ENCODE measurements at regions not wholly inside any gene's neighbourhood (a gene's known extent, or its start where the extent isn't known, plus 50 kb on each side); places are given as distances from the start of the nearest gene placed in this dataset.

GRCh38 chrX:39935411-39936064 lies 162.2 kb downstream of the BCOR start:
- intact Hi-C loops (cut with DNase I): no loop called here
- DNase-seq: no peak

- DNase-seq: no peak
- intact Hi-C loops (cut with DNase I): no loop called here
These were observed 160.6 kb downstream of the BCOR start for GRCh38 chrX:39936886-39937770.

DNA sequence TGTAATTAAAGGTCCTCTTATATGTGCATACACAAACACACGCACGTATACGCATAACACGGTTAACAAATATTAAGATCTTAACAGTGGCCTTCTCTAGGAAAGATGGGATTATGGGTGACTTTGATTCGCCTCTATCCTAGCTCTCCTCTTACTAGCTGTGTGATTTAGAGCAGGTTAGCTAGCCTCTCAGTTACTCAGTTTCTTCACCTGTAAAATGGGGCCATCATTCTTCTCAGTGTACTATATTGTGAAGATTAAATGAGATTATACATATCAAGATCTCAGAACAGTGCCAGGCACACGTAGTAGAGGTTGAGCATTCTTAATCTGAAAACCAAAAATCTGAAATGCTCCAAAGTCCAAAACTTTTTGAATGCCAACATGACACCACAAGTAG lies 159.3 kb downstream of the BCOR start:
- DNase-seq: no peak

DNA sequence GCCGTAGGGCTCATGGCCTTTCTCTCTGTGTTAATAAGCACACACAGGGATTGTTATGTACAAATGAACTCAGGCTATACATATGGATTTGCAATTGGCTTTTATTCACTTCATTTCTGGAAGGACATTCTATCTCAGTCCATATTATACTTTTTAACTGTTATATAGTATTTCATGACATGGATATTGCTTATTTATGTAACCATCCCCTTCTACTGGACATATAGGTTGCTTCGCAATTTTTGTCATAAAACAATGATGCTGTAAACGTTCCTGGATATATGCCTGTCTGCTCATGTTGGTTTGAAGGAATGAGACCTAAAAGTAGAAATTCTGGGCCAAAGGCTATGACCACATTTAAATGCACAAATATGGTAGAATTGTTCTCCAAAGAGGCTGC lies 158.1 kb downstream of the BCOR start:
- intact Hi-C loops (cut with DNase I): no loop called here
- no peak for DNase-seq

More for the DNA sequence above, 159.3 kb downstream of the BCOR start:
- intact Hi-C loops (cut with DNase I): no loop called here

DNA sequence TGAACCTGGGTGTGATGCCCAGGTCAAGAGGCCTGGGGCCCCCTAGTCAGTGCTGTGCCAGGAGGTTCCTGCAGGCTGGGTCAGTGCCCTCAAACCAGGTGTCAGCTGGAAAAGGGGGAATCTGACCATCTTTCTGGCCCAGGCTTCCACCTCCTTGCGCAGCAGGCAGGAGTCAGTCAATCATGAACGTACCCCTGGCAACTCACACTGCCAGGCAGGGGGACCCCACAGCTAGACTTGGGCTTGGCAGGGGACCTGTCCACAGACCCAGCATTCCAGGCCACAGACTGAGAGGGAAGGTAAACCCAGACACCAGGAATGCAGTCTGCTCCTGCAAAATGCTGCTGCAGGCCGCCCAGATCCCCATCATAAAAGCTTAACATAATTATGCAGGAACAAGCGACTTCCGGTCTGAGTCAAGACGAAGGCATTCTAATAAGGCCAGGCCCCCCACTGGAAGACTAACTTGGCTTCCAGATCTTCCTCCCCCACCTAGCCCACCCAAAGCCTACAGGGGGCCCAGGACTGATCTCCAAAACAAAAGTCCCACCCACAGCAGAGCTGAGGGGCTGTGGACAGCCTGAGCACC lies 156.3 kb downstream of the BCOR start:
- intact Hi-C loops (cut with DNase I): no loop called here
- no peak for DNase-seq

DNA sequence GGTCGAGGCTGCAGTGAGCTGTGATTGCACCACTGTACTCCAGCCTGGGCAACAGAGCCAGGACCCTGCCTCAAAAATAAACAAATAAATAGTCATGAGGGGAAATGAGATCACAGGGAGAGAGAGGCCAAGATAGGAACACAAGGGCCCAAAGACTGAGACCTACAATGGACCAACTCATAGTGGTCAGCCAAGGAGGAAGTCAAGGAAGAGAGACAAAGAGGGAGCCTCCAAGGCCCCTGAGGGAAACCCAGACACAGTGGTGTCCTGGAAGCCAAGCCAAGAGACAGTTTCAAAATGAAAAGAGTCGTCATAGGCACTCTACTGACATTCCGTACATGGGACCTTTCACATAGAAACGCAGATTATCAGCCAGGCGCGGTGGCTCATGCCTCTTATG lies 153.3 kb downstream of the BCOR start:
- no peak for DNase-seq
- intact Hi-C loops (cut with DNase I): no loop called here

- DNase-seq: no peak
- intact Hi-C loops (cut with DNase I): no loop called here
These were observed 152.0 kb downstream of the BCOR start for GRCh38 chrX:39945709-39946108.

- DNase-seq: no peak
- intact Hi-C loops (cut with DNase I): no loop called here
These were observed 150.9 kb downstream of the BCOR start for GRCh38 chrX:39946822-39947221.

DNA sequence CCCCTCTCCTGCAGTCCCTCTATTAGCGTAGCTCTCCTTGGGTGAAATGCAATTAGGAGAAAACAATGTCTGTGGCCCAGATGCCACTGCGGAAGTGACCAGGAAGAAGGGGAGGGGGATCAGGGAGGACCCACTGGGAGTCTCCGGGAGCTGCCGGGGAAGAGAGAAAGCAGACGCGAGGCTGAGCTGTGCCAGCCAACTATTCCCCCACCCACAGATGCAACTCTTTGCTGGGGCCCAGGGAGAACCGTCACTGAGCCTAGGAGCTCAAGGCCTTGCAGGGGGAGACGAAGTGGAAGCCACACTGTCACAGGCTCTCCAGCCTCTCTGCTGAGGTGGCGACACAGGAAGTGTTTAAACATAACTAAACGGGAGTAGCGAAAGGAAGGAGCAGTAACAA lies 149.2 kb downstream of the BCOR start:
- intact Hi-C loops (cut with DNase I): no loop called here
- no peak for DNase-seq

GRCh38 chrX:39950018-39950688 lies 147.6 kb downstream of the BCOR start:
- DNase-seq: no peak
- intact Hi-C loops (cut with DNase I): no loop called here

DNA sequence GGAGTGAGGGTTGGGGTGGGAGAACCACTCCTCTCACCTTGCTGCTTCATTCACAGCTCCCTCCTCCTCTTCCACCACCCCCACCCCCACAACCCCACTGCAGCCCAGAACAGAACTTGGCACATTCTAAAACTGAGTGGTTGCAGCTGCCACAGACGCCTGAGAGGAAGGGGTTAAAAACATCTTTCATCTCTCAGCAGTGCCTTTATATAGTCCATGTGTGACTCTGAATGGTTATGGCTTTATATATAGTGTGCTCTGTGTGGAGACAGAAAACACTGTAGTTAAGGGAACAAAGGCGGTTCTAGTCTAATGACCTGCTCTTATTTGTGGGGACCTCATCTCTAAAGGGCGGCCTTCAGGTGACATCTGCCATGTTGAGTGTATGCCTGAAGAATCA lies 144.8 kb downstream of the BCOR start:
- intact Hi-C loops (cut with DNase I): no loop called here
- DNase-seq: no peak

- intact Hi-C loops (cut with DNase I): no loop called here
- DNase-seq: peak in 1 of 42 donors; percentile 16
These were observed 143.9 kb downstream of the BCOR start for GRCh38 chrX:39953879-39954278.

- intact Hi-C loops (cut with DNase I): no loop called here
- DNase-seq: no peak
These were observed 142.9 kb downstream of the BCOR start for GRCh38 chrX:39954851-39955250.

DNA sequence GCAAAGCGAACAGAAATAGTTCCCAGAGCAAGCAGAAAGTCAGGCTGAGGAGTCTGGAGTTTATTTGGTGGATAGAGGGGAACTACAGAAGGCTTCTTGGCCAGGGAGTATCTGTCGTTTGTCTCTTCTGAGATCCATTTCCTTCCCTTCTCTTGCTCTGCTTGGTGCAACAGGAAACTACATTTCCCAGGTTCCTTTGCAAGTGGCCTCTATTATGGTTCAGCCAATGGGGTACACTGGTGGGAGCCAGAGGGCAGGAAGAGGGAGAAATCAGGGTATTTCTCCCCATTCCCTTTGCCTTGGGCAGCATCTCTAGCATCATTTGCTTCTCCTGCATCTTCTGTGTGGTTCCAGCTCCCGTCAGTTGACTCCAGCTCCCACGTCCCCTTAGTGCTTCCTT lies 142.1 kb downstream of the BCOR start:
- intact Hi-C loops (cut with DNase I): no loop called here
- DNase-seq: no peak

- peak in 1 of 42 donors; percentile 9 for DNase-seq
- intact Hi-C loops (cut with DNase I): no loop called here
These were observed 140.9 kb downstream of the BCOR start for GRCh38 chrX:39956803-39957394.

DNA sequence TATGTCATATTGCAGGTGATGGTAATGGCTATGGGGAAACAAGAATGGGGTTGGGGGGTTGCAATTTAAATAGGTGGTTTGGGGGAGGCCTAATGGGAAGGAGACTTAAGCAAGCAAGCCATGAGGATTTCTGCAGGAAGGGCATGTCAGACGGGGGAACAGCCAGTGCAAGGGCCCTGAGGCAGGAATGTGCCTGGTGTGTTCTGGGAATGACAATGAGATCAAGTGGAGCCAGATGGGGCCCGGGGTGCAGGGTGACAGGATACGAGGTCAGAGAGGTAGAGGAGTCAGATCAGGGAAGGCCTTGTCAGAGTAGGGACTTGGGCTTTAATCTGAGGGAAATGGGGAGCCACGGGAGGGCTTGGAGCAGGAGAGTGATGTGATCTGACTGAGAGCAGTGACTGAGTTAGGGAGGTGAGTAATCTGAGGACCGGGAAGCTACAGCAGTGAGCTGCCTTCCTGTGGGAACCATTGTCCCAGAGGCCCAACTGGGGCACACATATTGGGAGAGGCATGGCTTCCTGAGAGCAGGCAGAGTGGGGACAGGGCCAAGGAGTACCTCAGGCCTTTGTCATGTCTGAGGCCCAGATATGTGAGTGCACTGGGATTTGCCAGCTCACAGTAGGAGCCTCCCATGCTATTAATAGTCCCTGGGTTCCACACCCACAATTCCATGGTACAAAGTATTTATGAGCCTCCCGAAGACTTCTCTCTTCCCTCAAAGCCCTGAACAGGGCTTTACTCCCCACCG lies 139.8 kb downstream of the BCOR start:
- no peak for DNase-seq
- intact Hi-C loops (cut with DNase I): no loop called here

GRCh38 chrX:39958850-39959249 lies 138.9 kb downstream of the BCOR start:
- DNase-seq: no peak
- intact Hi-C loops (cut with DNase I): no loop called here

- intact Hi-C loops (cut with DNase I): no loop called here
- no peak for DNase-seq
These were observed 137.5 kb downstream of the BCOR start for GRCh38 chrX:39960219-39960618.

GRCh38 chrX:39961441-39961840 lies 136.3 kb downstream of the BCOR start:
- DNase-seq: peak in 13 of 42 donors; percentile 10 to 48 (median 24)
- intact Hi-C loops (cut with DNase I): no loop called here

Data from head of caudate nucleus (tissue), 42 donors.